ENCODE measurements at regions not wholly inside any gene's neighbourhood (a gene's known extent, or its start where the extent isn't known, plus 50 kb on each side); places are given as distances from the start of the nearest gene placed in this dataset.

GRCh38 chr20:19071446-19071725, 141.1 kb upstream of the SLC24A3 start:
- Histone ChIP-seq H4K20me1 (replicated peaks in 1 of 2; ENCODE audit: control insufficient read depth in 1 of 2, insufficient read depth in 2 of 2, low read length in 2 of 2) (no peaks in the 10 kb centered on the region), H3K23me2 (ENCODE audit: low read depth, low read length) (no peaks in the 10 kb centered on the region), H2BK20ac (ENCODE audit: low read length) (no peak overlapping the region), H2BK15ac (ENCODE audit: low read length) (no peak overlapping the region), H4K8ac (ENCODE audit: extremely low read depth, insufficient read depth, low read length) (no peak overlapping the region), H3K27me3 (replicated peaks in 1 of 4; ENCODE audit: control insufficient read depth in 3 of 4, extremely low read depth in 1 of 4, insufficient read depth in 3 of 4, low read length in 3 of 4) (no peaks in the 10 kb centered on the region), H3K9ac (replicated peaks in 1 of 4; ENCODE audit: extremely low read depth in 1 of 4, low read depth in 3 of 4, low read length in 3 of 4) (no peak overlapping the region), H3K79me2 (ENCODE audit: control insufficient read depth in 1 of 2, insufficient read depth in 2 of 2, low read length in 2 of 2) (no peaks in the 10 kb centered on the region), H3K4ac (replicated peaks; ENCODE audit: insufficient read length, low read depth, low read length) (no peak overlapping the region), H3K27ac (ENCODE audit: low read depth, low read length) (no peak overlapping the region), H3K36me3 (ENCODE audit: control insufficient read depth in 2 of 4, insufficient read depth in 4 of 4, low read length in 3 of 4) (no peaks in the 10 kb centered on the region), H3K14ac (ENCODE audit: insufficient read length) (no peak overlapping the region), H3K4me2 (ENCODE audit: insufficient read depth in 1 of 2, low read depth in 2 of 2, low read length in 2 of 2) (no peak overlapping the region), H4K91ac (replicated peaks; ENCODE audit: insufficient read length, low read length) (no peak overlapping the region), H2BK5ac (ENCODE audit: low read depth, low read length) (no peak overlapping the region), H3K79me1 (ENCODE audit: low read depth, low read length) (no peaks in the 10 kb centered on the region), H2AFZ (ENCODE audit: low read length) (no peak overlapping the region), H3K9me3 (ENCODE audit: insufficient read depth in 2 of 2, low read depth in 1 of 2, low read length in 1 of 2) (peaks cover 7 to 11% of the 10 kb centered on the region in 2 experiments; a peak in 1 of 4 replicates), H3K18ac (ENCODE audit: extremely low read depth, low read length) (no peak overlapping the region), H2BK12ac (ENCODE audit: low read depth, low read length) (no peak overlapping the region), H2AK5ac (ENCODE audit: low read depth, low read length) (no peak overlapping the region), H3K56ac (replicated peaks; ENCODE audit: insufficient read length, low read depth, low read length) (no peak overlapping the region), H3K4me3 (ENCODE audit: extremely low read depth in 1 of 4, insufficient read depth in 2 of 4, low read depth in 3 of 4, low read length in 4 of 4) (no peak overlapping the region), H2BK120ac (replicated peaks; ENCODE audit: low read depth, low read length) (no peak overlapping the region), H3K4me1 (replicated peaks in 1 of 4; ENCODE audit: control insufficient read depth in 3 of 4, insufficient read depth in 4 of 4, low read length in 3 of 4) (no peaks in the 10 kb centered on the region), H4K5ac (ENCODE audit: insufficient read length, low read depth, low read length) (no peak overlapping the region), H3K23ac (ENCODE audit: insufficient read length) (no peak overlapping the region)
- CTCF ChIA-PET (ENCODE audit: partially characterized antibody): interaction anchor here (0.7 to 4.8 kb wide), 10 partner anchors 8 to 591 kb away, joined by 3 to 33 read pairs (median 4); no protein-coding TSS in a partner anchor
- WGBS, 2 experiments (ENCODE audit: extremely low coverage in 1 of 2, insufficient coverage in 1 of 2, insufficient read length in 1 of 2, insufficient replicate concordance in 2 of 2, low coverage in 1 of 2, low lambda C conversion rate in 2 of 2, missing lambda C conversion rate in 1 of 2): 90% methylated on average over 3 of the region's 3 CpGs; no CpG with 5 or more reads in 1 of the 2 experiments
- FAIRE-seq: no peak
- no peak for DNase-seq (ENCODE audit: low read depth in 1 of 2, low spot score in 2 of 2)
- POLR2A ChIA-PET (ENCODE audit: partially characterized antibody): no interaction called here
- TF ChIP-seq HDAC2 (IDR thresholded peaks at IDR 0.05; ENCODE audit: borderline replicate concordance in 1 of 2, low read depth in 2 of 2, low read length in 2 of 2) (no peak), GTF2F1 (IDR thresholded peaks at IDR 0.05; ENCODE audit: borderline replicate concordance, low read depth, low read length) (no peak), BCL11A (IDR thresholded peaks at IDR 0.05; ENCODE audit: low read depth in 2 of 2, low read length in 2 of 2) (no peak), POLR2AphosphoS5 (IDR thresholded peaks at IDR 0.05; ENCODE audit: low read depth, low read length) (no peak), RNF2 (IDR thresholded peaks at IDR 0.05; ENCODE audit: borderline replicate concordance, low read depth, low read length, missing control alignments, poor library complexity, severe bottlenecking) (no peak), NANOG (IDR thresholded peaks at IDR 0.05; ENCODE audit: insufficient read depth, low read depth, low read length, poor library complexity, severe bottlenecking) (no peak), CREB1 (IDR thresholded peaks at IDR 0.05) (no peak), TAF7 (optimal IDR thresholded peaks at IDR 0.05; ENCODE audit: borderline replicate concordance, low read depth, low read length) (no peak), SAP30 (IDR thresholded peaks at IDR 0.05; ENCODE audit: insufficient read depth, insufficient replicate concordance, low read length) (no peak), SIX5 (IDR thresholded peaks at IDR 0.05; ENCODE audit: low read depth, low read length) (no peak), MAFK (IDR thresholded peaks at IDR 0.05; ENCODE audit: low read depth, low read length) (no peak), ATF3 (IDR thresholded peaks at IDR 0.05; ENCODE audit: insufficient read depth, low read depth, low read length) (no peak), ASH2L (IDR thresholded peaks at IDR 0.05; ENCODE audit: low read length) (no peak), EGR1 (IDR thresholded peaks at IDR 0.05; ENCODE audit: borderline replicate concordance, low read depth, low read length) (no peak)

Data from H1 (cell line).